ENCODE measurements at regions not wholly inside any gene's neighbourhood (a gene's known extent, or its start where the extent isn't known, plus 50 kb on each side); places are given as distances from the start of the nearest gene placed in this dataset.

DNA sequence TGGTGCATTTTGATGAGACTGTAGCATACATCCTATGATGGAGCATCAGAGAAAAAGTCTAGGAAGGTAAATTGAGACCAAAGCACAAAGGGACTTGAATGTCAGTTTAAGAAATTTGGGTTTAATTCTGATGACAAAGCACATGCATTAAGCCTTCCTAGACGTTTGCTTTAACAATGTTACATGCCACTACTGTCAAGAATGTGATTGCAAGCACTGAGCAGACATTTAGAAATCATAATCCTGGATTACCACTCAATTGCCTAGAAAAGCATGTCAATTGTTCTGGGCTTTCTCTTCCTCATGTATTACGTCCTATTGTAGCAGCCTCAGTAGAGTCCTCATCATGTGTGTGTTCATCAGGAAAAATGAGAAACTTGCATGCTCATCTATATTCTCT is 117.1 kb downstream of the ZNF281 start:
- Histone ChIP-seq H3K79me2 (ENCODE audit: insufficient read depth, low read length) (no peaks in the 10 kb centered on the region), H3K4me2 (ENCODE audit: insufficient read depth, low read length) (no peak overlapping the region), H3K4me1 (ENCODE audit: insufficient read depth, low read length) (no peaks in the 10 kb centered on the region), H4K20me1 (ENCODE audit: insufficient read depth, low read length) (no peaks in the 10 kb centered on the region), H2AFZ (ENCODE audit: low read depth, low read length) (no peak overlapping the region), H3K9me3 (ENCODE audit: insufficient read depth, low read length, severe bottlenecking) (no peaks in the 10 kb centered on the region), H3K27ac (ENCODE audit: low read length) (no peak overlapping the region), H3K27me3 (ENCODE audit: insufficient read depth, low read length, poor library complexity) (peaks cover 24% of the 10 kb centered on the region), H3K36me3 (ENCODE audit: insufficient read depth, low read length) (no peaks in the 10 kb centered on the region), H3K9ac (ENCODE audit: low read depth, low read length) (no peak overlapping the region), H3K4me3 (ENCODE audit: low read depth in 1 of 2, low read length in 2 of 2) (no peak overlapping the region)
- DNase-seq (no peak), ATAC-seq (ENCODE audit: insufficient read depth, low read depth) (no peak)
- TF ChIP-seq EZH2 (IDR thresholded peaks at IDR 0.05; ENCODE audit: borderline replicate concordance, low read depth, low read length, severe bottlenecking): no peak
- TF ChIP-seq, protein P1, sequence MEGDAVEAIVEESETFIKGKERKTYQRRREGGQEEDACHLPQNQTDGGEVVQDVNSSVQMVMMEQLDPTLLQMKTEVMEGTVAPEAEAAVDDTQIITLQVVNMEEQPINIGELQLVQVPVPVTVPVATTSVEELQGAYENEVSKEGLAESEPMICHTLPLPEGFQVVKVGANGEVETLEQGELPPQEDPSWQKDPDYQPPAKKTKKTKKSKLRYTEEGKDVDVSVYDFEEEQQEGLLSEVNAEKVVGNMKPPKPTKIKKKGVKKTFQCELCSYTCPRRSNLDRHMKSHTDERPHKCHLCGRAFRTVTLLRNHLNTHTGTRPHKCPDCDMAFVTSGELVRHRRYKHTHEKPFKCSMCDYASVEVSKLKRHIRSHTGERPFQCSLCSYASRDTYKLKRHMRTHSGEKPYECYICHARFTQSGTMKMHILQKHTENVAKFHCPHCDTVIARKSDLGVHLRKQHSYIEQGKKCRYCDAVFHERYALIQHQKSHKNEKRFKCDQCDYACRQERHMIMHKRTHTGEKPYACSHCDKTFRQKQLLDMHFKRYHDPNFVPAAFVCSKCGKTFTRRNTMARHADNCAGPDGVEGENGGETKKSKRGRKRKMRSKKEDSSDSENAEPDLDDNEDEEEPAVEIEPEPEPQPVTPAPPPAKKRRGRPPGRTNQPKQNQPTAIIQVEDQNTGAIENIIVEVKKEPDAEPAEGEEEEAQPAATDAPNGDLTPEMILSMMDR (IDR thresholded peaks at IDR 0.05; ENCODE audit: borderline replicate concordance, extremely low read depth, low read length, poor library complexity, severe bottlenecking): no peak

DNA sequence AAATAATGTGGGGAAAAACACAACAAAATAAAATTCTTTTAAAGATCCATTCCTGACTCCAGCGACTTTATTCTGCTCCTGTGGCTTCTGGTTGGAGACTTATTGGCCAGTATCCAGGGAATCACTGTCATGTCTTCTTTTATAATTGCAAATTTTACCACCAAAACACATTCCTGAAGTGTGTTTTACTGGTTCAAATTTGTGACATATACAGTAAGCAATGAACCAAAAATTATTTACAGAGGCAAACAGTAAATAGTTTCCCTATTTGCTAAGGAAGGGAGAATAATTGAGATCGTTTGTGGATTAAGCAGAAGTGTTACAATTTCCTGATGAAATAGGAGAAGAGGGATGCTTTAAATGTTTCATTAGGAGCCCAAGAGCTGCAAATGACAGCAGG is 118.7 kb downstream of the ZNF281 start:
- Histone ChIP-seq H2AFZ (ENCODE audit: low read depth, low read length) (no peak overlapping the region), H3K4me3 (ENCODE audit: low read depth in 1 of 2, low read length in 2 of 2) (no peak overlapping the region), H3K9ac (ENCODE audit: low read depth, low read length) (no peak overlapping the region), H3K9me3 (ENCODE audit: insufficient read depth, low read length, severe bottlenecking) (no peaks in the 10 kb centered on the region), H4K20me1 (ENCODE audit: insufficient read depth, low read length) (no peaks in the 10 kb centered on the region), H3K27ac (ENCODE audit: low read length) (no peak overlapping the region), H3K4me2 (ENCODE audit: insufficient read depth, low read length) (no peak overlapping the region), H3K79me2 (ENCODE audit: insufficient read depth, low read length) (no peaks in the 10 kb centered on the region), H3K4me1 (ENCODE audit: insufficient read depth, low read length) (no peaks in the 10 kb centered on the region), H3K27me3 (ENCODE audit: insufficient read depth, low read length, poor library complexity) (peaks cover 27% of the 10 kb centered on the region), H3K36me3 (ENCODE audit: insufficient read depth, low read length) (no peaks in the 10 kb centered on the region)
- TF ChIP-seq, protein P1 (IDR thresholded peaks at IDR 0.05; ENCODE audit: borderline replicate concordance, extremely low read depth, low read length, poor library complexity, severe bottlenecking): no peak
- TF ChIP-seq EZH2 (IDR thresholded peaks at IDR 0.05; ENCODE audit: borderline replicate concordance, low read depth, low read length, severe bottlenecking): no peak
- ATAC-seq (ENCODE audit: insufficient read depth, low read depth): no peak
- no peak for DNase-seq

DNA sequence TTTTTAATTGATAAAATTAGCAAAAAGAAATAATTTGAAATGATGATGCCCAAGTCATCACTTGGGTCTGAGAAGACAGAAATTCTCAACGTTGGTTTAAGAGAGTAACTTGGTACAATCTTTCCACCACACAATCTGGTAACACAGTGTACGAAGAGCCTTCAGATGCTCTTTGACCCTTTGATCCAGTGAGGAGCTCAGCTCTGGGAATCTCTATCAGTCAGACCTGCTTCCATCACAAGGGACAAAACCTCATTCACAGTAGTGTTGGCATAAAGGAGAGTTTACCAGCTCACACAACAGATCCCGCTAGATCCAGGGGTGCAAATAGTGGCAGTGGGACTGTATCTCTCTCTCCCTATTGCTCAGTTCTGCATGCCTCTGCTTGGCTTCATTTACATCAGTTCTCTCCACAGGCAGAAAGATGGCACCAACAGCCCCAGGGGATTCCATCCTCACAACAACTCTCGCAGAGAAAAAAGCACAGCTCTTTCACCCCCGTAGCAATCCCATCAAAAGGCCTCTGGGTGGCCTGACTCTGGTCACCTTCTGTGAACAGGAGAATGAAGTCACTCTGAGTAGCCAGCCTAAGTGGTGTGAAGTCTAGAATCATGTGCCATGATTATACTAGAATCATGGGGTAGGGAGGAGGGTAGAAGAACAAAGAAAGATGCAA is 119.7 kb downstream of the ZNF281 start:
- Histone ChIP-seq H3K4me1 (ENCODE audit: insufficient read depth, low read length) (no peaks in the 10 kb centered on the region), H3K4me3 (ENCODE audit: low read depth in 1 of 2, low read length in 2 of 2) (no peak overlapping the region), H3K9me3 (ENCODE audit: insufficient read depth, low read length, severe bottlenecking) (no peaks in the 10 kb centered on the region), H3K27ac (ENCODE audit: low read length) (no peak overlapping the region), H3K4me2 (ENCODE audit: insufficient read depth, low read length) (no peak overlapping the region), H2AFZ (ENCODE audit: low read depth, low read length) (no peak overlapping the region), H3K36me3 (ENCODE audit: insufficient read depth, low read length) (no peaks in the 10 kb centered on the region), H3K9ac (ENCODE audit: low read depth, low read length) (no peak overlapping the region), H3K79me2 (ENCODE audit: insufficient read depth, low read length) (no peaks in the 10 kb centered on the region), H4K20me1 (ENCODE audit: insufficient read depth, low read length) (no peaks in the 10 kb centered on the region), H3K27me3 (ENCODE audit: insufficient read depth, low read length, poor library complexity) (peaks cover 27% of the 10 kb centered on the region)
- ATAC-seq (ENCODE audit: insufficient read depth, low read depth): no peak
- DNase-seq: no peak
- TF ChIP-seq, protein P1 (IDR thresholded peaks at IDR 0.05; ENCODE audit: borderline replicate concordance, extremely low read depth, low read length, poor library complexity, severe bottlenecking): no peak
- TF ChIP-seq EZH2 (IDR thresholded peaks at IDR 0.05; ENCODE audit: borderline replicate concordance, low read depth, low read length, severe bottlenecking): no peak
